ENCODE measurements at regions not wholly inside any gene's neighbourhood (a gene's known extent, or its start where the extent isn't known, plus 50 kb on each side); places are given as distances from the start of the nearest gene placed in this dataset.

DNA sequence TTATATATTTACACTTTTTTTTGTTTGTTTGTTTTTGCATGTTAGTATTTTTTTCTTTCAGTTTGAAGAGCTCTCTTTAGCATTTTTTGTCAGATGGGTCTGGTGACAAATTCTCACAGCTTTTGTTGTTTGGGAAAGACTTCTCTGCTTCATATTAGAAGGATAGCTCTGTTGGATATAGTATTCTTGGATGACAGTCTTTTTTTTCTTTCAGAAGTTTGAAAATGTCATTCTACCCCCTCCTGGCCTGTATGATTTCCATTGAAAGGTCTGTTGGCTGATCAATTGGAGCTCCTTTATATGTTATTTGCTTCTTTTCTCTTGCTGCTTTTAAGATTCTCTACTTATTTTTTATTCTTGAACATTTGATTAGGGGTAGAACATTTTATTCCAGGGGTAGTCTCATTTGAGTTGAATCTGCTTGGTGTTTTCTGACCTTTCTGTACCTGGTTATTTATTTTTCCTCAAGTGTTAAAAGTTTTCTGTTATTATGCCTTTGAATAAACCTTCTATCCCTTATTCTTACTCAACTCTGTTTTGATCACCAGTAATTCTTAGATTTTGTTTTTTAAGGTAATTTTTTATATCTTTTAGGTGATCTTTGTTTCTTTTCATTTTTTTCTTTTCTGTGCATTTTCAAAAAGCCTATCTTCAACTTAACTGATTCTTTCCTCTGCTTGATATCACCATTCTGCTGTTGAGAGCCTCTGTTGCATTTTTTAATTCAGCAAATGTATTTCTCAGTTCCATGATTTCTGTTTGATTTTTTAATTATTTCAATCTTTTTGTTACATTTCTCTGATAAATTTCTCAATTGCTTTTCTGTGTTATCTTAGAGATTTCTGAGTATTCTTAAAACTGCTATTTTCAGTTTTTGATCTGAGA, 176.8 kb upstream of the ECI2 start:
- TF ChIP-seq CTCF (IDR thresholded peaks at IDR 0.05; ENCODE audit: insufficient read depth, low read length) = no peak
- H3K4me3 ChIP-seq (ENCODE audit: low read depth, low read length) = no peak overlapping the region
- DNase-seq (ENCODE audit: low read depth) = no peak

DNA sequence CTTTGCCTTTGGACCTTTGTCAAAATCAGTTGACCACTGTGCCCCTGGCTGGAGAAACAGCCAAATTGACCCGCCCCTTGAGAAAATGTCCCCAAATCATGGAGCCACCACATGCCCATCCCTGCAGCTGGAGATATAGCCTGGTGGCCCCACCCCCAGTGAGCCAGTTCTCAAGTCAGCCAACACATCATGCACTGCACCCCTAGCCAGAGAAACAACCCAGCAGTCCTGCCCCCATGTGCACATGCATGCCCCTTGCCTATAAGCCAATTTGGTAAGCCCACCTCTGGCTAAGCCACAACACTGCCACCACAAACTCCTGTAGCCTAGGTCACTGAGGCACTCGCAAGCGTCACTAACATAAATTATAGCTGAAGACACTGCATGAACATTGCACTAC, 174.2 kb upstream of the ECI2 start:
- no peak overlapping the region for H3K4me3 ChIP-seq (ENCODE audit: low read depth, low read length)
- TF ChIP-seq CTCF (IDR thresholded peaks at IDR 0.05; ENCODE audit: insufficient read depth, low read length) = no peak
- no peak for DNase-seq (ENCODE audit: low read depth)

DNA sequence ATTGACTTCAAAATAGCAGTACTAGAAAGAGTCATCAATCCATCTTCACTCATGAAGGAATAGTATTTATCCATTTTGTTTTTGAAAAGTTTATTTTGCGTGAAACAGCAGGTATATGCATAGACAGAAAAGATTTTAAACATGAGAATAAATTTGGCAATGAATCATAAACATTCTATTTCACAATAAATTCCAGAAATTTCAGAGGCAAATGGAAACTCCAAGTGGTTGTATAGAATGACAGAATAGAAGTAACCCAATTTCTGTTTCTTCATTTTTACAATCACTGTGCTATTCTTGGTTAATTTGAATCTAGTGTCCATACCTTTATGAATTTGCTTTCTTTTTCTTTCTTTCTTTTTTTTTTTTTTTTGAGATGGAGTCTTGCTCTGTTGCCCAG, 173.0 kb upstream of the ECI2 start:
- no peak overlapping the region for H3K4me3 ChIP-seq (ENCODE audit: low read depth, low read length)
- DNase-seq (ENCODE audit: low read depth) = no peak
- no peak for TF ChIP-seq CTCF (IDR thresholded peaks at IDR 0.05; ENCODE audit: insufficient read depth, low read length)

DNA sequence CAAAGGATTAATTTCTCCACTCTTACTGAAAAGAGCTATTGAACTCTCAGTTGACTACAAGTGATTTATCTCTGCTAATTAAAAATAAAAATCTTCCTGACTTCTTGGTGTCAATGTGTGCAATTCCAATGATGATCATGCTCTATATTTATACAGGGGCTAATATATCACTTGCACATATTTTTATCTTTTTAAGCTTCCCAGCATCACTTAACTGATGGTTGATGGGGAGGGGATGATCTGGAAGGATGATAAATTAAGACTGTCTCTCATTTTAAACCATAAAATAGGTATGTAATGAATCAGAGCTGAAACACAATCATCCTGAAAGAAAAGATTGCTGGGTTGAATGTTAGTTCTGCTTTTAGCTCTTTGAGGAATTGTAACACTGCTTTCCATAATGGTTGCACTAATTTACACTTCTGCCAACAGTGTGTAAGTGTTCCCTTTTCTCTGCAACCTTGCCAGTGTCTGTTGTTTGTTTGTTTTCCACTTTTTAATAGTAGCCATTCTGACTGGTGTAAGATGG, 169.6 kb upstream of the ECI2 start:
- TF ChIP-seq CTCF (IDR thresholded peaks at IDR 0.05; ENCODE audit: insufficient read depth, low read length) = no peak
- no peak overlapping the region for H3K4me3 ChIP-seq (ENCODE audit: low read depth, low read length)
- DNase-seq (ENCODE audit: low read depth) = no peak

DNA sequence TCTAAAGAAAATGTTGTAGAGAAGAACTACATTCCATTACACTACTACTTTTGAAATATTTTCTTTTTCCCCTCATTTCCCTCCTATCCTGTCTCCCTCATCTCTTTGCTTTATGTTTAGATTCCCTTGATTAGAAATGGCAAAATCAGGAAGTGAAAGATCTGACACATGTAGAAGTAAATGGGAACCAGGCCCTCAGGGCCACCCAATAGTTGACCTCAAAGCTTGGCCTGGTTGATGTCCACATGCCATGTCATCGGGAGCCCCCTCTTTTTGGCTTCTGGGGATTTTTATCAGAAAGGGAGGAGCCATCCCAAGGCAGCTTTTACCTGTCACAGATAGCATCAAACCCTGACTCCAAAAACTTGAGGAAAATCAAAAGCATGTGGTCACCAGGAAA, 168.3 kb upstream of the ECI2 start:
- no peak overlapping the region for H3K4me3 ChIP-seq (ENCODE audit: low read depth, low read length)
- DNase-seq (ENCODE audit: low read depth) = no peak
- TF ChIP-seq CTCF (IDR thresholded peaks at IDR 0.05; ENCODE audit: insufficient read depth, low read length) = no peak

DNA sequence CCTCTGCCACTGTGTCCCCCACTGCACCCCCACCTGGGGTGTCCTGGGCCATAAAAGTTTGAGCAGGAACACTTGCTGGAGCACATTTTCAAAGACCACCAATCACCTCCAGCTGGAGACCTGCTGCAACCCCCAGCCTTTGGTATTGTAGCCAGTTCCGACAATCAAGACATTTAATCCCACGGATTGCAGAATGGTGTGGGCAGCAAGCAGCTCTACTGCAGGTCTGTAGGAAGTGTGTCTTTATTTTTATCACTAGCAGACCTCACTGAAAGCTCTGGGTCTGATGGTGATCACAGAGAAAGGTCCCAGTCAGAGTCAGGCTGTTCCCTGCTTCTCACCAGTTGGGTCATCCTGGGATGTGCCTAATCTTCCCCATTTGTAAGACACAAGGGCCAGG, 167.1 kb upstream of the ECI2 start:
- no peak for DNase-seq (ENCODE audit: low read depth)
- TF ChIP-seq CTCF (IDR thresholded peaks at IDR 0.05; ENCODE audit: insufficient read depth, low read length) = no peak
- no peak overlapping the region for H3K4me3 ChIP-seq (ENCODE audit: low read depth, low read length)

Data from fibroblast of the aortic adventitia (primary cell).